NCI-H2107 treated with DMSO at 0.1 percent for 48 hours (cell line): ENCODE measurements at regions not wholly inside any gene's neighbourhood (a gene's known extent, or its start where the extent isn't known, plus 50 kb on each side); places are given as distances from the start of the nearest gene placed in this dataset.

Experiments used
- DNase-seq: peaks from one replicate; lab custom pipeline; 2025; ENCODE audit not compliant: unreplicated experiment; lab: John Stamatoyannopoulos, UW

DNA sequence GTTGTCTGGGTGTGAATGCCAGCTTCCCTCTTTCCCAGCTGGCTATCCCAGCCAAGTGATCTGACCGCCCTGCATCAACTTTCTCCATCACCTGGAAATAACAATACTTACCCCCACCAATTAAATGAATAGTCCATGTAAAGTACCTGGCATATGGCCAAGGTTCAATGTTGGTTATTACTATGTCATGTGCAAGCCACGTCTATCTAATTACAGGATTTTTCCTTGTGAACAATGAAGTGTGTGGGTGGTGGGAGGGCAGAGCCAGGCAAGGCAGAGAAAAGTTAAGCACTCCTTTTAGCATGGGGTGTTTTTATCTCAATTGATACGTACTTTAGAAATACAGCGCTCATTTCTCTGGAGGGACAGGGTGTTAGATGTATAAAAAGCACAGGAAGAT is 121.1 kb downstream of the NHLRC3 start:
- DNase-seq, result peak; percentile 96

DNA sequence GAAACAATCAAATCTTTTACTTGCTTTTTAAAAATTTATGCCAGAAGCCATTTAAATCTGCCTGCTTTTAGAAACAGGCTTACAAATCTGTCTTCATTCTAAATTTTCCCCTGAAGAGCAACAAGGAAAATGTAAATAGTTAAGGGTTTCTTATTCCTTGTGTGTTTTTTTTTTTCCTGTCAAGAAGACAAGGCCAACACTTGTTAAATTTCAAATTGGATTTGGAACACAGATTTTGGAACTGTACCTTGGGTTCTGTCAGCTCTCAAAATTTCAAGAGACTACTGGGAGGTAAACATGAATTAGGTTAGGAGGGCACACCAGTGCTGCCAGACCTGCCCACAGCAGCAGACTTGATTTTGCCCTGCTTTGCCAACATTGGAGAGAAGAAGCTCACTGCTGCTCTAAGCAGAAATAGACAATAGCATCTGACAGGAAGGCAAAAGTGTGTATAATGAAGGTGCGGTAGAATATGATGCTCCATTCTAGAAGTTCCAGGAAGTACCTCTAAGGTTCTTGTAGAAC is 121.7 kb downstream of the NHLRC3 start:
- DNase-seq, result peak; percentile 36

DNA sequence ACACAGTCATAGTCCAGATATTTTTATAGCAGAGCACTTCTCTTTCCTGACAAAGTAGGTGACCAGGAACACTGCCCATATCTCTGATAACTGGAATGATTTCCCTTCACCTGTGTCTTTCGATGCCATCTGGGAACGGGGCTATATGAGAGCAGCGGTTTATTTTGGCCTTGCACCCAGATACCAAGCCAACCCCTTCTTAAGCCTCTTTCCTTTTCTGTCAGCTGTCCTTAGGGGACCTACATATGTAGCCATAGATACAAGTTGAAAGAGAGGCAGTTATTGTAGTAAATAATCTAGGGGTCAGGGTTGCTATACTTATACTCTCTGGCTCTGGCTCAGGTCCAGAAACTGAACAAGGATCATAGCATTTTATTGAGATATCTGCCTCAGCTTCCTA is 128.8 kb downstream of the NHLRC3 start:
- no peak for DNase-seq

DNA sequence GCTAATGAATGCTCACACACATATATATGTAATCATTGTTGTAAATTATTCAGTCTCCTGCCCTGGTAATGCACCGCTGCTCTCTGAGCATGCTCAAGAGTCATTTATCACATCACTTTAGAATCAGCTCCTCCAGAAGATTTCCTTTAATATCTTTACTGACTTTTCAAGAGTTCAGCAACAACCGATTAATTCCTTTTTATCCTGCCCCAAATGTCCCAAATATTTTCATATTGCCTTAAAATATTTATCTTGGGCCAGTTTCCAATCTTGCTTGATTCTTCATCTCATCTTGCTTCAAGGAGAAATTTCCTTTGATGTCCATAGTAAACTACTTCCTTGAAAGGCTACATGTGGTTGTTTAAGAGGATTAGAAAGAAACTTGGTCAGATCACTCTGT is 132.5 kb downstream of the NHLRC3 start:
- DNase-seq, result no peak

DNA sequence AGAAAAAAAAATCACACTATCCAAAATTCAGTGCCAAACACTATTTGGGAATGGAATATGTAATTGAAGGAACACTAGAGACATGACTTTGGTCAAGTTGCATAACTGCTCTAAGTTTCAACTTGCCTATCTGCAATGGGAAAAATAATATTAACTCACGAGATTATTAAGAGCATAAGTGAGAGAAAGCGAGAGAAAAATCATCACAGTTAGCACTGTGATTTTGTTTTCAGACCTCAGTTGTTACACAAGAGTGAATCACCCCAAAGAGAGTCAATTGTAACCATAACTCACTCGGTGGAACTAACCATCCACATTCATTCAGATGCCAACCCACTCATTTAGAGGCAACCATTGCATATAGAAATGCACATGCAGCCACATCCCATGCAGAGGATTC is 147.1 kb downstream of the NHLRC3 start:
- DNase-seq, result no peak

DNA sequence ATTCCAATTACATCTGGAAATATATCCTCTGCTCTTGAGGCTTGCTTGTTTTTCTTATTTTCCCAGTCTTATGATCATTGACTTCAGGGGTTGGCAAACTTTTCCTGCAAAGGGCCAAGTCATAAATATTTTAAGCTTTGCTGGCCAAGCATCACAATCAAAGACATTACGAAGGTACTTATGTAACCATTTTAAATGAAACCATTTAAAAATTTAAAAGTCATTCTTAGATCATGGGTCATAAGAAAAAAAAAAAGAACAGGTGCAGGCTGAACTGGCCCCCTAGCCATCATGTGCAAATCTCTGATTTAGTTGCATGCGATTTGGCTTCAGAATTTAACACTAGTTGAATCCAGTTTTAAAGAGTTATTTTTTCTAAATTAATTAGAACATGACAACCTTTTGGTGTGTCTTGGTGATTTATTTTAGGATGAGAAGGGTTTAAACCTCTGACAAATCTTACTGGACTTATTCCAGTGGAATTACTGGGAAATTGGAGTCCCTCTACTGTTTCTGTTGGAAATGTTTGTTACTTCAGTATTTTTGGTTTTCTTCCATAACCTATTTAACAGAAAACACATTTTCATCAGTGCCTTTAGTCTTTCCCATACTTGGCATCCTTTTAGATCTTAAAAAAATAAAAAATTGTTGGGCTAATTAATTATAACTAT is 148.1 kb downstream of the NHLRC3 start:
- no peak for DNase-seq

DNA sequence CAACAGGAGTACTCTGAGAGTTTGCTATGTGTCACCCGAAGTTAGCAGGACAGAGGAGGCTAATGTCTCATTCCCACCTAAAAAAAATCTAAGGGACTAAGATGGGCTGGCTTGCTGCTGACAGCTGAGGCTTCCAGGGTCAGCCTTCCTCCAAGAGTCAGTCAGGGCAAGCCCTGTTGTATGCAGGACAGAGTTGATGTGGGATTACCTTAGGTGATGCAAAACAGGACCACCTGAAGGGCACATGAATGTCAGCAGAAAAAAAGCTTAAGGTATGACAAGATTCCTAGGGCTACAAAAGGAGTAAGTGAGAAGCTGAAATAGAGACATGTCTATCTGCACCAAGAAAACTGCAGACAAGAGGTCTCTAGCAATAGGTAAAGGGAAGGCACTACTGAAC is 151.5 kb downstream of the NHLRC3 start:
- no peak for DNase-seq

DNA sequence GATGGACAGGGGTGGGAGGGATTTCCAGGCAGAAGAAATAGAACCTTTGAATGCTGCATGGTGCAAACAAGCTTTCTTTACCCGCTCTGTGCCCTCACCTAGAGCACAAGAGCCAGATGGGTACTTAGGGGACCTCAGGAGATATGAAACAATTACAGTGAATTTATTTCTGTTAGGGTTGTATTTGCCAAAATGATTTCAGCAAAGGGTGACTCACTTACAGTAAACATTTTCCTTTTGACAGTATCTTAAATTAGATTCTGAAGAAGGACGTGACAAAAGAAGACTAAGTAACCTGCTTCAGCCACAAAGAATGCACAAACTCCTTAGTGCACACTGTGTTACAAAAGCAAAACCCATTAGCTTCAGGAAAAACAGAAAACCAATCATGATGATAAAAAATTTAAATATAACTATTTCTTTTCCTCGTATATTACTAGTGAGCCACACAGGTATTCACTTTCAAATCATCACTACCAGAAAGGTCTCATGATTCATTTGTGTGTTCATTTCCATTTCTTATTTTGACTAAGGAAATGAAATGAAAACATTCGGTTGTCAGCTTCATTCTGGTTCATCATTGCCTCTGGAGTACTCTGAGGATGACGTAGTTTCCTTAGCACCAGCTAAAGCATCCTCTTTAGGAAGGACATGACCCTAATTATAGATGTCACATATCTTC is 158.8 kb downstream of the NHLRC3 start:
- DNase-seq, result peak; percentile 51

DNA sequence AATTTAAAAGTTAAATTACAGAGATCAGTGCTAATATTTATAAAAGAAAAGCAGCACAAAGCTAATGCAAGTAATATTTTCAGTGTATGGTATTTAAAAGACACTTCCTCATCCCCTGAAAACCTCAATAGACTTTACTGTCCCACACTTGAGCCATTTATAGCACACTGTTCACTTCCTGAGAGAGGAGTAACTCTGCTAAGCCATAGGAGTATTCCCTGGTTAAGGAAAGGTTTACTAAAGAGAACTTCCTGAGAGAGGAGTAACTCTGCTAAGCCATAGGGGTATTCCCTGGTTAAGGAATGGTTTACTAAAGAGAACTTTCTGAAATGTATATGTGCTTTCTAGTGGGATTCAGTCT is 159.4 kb downstream of the NHLRC3 start:
- no peak for DNase-seq

DNA sequence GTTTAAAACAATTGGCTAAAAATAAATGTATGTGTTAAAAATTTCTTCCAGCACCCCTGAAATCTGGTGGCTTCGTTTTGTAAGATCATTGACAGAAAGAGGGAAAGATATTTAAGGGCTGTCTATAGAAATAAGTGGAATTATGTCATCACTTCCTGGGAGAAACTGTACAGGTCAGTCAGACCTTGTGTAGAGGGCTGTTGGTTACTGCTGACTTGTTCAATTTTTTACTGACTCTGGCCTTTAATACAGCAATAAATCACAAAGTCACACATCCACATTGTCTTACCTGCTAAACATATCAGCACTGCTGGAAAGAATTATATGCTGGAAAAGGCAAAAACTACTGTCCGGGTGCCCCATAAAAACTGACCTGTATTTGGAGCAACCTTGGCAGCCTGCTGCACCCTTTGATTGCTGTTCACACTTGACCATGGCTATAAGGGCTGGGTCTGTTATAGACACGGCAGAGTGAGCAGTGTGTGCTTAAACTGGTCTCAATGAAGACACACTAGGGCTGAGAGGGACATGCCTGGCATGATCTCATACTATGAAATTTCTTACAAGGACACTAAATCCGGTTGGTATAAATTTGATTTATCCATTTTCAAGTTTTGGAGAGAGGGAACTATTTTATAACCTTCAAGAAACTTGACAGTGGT is 162.1 kb downstream of the NHLRC3 start:
- DNase-seq, result no peak

DNA sequence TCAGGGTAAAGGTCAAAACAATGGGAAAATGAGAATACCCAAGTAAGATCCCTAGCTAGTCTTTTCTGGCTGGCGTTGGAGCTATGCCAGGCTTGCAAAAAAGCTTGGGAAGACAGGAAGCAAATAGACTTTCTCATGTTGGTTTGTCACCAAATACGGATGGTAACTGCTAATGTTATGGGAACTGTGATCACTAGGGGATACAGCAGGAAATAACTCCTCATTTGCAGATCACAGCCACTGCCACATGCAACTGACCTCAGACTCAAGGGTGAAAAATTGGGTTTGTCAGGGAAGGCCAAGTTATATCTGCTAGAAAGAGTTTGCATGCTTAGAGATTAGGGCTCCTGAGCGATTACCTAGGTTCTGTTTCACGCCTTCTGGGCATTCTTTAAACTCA is 162.9 kb downstream of the NHLRC3 start:
- DNase-seq, result no peak

DNA sequence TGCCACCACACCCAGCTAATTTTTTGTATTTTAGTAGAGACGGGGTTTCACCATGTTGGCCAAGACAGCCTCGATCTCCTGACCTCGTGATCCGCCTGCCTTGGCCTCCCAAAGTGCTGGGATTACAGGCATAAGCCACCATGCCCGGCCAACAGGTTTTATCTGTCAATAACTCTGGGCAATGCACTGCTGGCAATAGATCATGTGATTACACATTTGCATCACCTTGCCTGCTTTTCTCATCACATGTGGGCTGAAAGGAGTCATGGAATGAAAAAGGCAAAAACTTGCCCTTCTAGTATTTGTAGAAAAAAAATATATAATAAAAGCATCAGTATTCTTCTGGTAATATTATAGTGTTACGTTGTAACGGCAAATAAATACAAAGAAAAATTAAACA is 164.5 kb downstream of the NHLRC3 start:
- no peak for DNase-seq

DNA sequence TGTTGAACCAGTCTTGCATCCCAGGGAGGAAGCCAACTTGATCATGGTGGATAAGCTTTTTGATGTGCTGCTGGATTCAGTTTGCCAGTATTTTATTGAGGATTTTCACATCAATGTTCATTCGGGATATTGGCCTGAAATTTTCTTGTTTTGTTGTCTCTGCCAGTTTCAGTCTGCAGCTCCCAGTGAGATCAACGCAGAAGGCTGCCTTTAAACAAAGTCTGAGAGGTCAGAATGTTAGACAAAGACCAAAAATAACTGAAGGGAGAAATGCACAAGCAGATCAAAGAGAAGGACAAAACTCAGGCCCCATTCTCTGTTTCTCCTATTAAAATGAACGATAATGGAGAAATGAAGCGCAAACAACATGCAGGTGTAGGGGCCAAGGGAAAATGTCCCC is 170.4 kb downstream of the NHLRC3 start:
- DNase-seq, result no peak

DNA sequence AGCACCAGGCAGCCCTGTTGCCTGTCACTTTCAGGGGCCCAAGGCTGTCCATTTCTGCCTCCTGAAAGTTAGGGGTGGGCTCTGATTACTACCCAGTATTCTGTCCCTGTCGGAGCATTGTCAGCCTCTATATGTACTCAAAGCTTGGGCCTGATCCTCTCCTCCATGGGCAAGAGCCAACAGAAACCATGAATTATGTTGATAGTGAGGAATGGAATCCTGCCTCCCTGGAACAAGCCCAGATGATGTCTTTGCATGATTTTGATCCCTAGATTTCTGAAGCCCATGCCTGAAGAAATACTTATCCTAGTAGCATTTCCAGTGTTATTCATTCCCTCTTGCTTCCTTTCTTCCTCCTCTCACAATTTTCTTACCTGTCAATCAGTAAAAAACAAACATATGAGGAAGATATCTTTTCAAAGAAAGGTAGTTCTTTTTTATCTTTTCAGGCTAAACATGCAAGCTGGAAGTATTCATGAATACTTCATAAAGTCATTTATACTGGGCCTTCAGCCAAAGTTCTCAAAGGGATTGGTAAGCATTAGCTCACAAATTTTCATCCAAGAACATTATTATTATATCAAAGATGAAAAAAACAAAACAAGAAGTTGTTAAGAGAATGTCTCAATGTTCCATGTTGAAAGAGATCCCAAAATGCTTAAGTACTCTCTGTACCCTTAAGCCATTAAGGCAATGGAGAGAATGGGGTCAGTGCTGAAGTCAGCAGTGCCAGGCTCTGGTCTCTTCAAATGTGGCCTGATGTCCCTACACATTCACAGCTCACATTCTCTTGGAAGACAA is 171.7 kb downstream of the NHLRC3 start:
- DNase-seq, result no peak

DNA sequence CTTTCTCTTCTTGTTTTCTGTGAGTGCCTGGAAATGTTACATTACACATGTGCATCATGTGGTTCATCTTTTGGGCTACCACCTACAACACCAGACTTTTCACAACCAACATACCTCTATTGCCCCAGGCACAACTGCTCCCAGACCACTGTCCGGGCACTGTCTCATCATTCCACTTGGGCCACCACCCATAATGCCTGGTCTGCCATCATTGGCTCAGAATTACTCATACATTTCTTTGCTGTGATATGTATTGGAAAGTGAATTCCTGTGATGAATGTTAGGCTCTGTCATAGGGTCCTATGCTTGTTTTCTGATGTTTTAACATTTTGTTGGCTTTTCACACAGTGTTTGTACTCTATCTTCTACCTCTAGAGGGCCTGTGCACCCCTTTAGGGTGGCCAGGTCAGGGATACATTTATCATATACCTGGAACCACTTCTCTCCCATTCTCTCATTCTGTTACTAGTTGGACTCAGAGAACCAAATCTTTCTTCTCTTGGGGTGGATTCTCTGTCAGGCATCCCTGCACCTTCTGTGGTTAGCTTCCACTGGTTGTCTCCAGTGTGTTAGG is 172.8 kb downstream of the NHLRC3 start:
- no peak for DNase-seq

DNA sequence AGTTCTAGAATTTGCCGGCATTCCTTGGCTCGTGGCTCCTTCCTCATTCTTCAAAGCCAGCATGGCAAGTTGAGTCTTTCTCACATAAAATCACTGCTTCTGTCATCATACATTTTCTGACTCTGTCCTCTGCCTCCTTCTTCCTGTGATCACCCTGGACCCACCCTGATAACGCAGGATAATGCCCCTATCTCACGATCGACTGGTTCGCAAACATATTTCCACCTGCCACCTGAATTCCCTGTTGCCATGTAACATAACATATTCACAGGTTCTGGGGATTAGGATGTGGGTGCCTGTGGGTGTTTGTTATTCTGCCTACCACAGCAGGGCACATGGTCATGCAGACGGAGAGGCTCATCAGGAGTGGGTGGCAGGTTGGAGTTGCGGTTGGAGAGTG is 177.7 kb downstream of the NHLRC3 start:
- no peak for DNase-seq

DNA sequence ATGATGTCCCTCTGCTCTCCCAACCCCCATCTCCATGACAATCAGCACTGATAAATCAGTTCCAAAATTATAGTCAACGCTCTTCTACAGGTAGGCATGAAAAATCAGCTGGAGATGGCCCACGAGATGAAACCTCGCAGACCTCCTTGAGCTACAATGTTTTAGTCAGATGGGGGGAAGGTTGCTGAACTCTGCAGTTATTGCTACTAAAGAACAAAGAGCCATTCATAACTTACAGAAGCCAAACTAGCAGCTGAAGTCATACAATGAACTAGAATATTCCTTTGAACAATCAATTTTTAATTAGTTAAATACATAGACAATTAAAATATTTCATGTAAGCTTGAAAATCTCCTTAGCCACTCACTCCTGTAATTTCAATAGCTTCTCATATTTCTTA is 179.2 kb downstream of the NHLRC3 start:
- no peak for DNase-seq

DNA sequence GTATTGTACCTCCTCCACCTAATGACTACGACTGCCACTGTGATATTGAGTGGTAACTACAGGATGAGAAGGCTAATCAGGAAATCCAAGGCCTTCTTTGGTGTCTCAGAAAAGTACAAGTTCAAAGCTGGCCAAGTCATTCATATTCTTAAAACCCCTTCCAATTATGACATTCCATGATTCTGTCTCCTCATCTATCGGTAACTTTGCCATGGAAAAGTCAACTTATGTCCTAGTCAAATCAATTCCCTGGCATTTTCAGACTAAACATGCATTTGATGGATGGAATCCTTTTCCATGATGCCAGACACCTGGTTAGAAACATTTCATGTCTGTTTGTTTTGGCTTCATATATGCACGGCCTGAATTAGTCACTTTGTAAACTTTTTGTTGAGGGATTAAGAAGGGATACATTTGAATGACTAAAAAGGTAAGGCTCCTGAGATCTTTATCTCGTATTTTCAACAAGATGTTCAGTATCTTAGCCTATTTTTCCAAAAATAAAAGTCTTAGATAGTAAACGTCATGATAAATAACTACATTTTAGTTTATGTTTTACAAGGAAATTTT is 186.5 kb downstream of the NHLRC3 start:
- DNase-seq, result no peak

DNA sequence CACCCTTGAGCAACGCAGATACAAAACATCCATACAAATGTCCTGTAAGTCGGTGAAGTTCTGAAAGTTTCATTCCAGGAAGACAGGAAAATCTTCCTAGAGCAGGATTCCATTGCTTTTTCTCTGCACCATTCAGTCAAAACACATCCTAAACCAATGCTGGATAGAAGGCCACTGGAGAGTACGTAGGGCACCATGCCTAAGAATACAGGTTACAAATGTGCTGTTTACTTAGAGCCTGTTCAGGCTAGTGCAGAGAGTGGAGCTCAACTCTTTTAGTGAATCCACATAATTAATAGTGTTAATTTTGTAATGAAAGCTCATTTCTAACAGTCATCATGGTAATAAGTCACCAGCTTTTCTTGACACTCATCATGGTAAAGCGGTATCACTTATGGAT is 187.6 kb downstream of the NHLRC3 start:
- no peak for DNase-seq

DNA sequence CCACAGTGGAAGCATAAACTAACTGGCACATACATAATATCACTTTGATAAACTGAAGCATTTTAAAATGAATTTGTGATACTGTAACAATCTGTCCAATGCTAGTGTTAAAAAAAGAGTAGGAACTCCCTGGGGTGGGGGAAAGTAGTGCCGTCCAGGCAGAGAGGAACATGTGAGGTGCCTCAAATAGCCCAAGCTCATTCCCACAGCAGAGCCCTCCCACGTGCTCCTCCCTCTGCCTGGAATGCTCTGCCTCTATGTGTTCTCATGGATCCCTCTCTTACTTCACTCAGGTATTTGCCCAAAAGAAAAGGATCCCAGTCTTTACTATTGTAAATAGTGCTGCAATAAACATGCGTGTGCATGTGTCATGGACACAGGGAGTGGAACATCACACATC is 188.1 kb downstream of the NHLRC3 start:
- DNase-seq, result no peak
